WTC11 (cell line): ENCODE measurements at regions not wholly inside any gene's neighbourhood (a gene's known extent, or its start where the extent isn't known, plus 50 kb on each side); places are given as distances from the start of the nearest gene placed in this dataset.

ENCODE experiments used
- ATAC-seq: fragments of 200-7000 bp; cut with Tn5 transposase; 2 replicates; pipeline ENCODE4 v1.10.0; 2021; ENCODE audit warnings: mild to moderate bottlenecking, moderate library complexity
- CTCF ChIA-PET: fragments of 300-600 bp; sonication (Branson Sonifier 250); formaldehyde crosslinking; loops from one replicate; lab custom pipeline; 2021; ENCODE audit warnings: antibody characterized with exemption; lab: Charles Lee
- POLR2A ChIA-PET: fragments of 350-600 bp; sonication (Branson Sonifier 250); formaldehyde crosslinking; loops from one replicate; lab custom pipeline; 2021; ENCODE audit warnings: antibody characterized with exemption; lab: Charles Lee
- DNase-seq: peaks from one replicate; pipeline ENCODE4 v3.0.0; 2021; ENCODE audit warnings: low spot score
- H3K27ac Mint-ChIP-seq: 2 replicates; pipeline ENCODE4 v1.8.0; 2021; ENCODE audit warnings: mixed read lengths
- H3K27me3 Mint-ChIP-seq: 2 replicates; pipeline ENCODE4 v1.8.0; 2021; ENCODE audit warnings: low read depth, mild to moderate bottlenecking, moderate library complexity, mixed read lengths
- H3K36me3 Mint-ChIP-seq: 2 replicates; pipeline ENCODE4 v1.8.0; 2021; ENCODE audit warnings: mixed read lengths
- H3K4me1 Mint-ChIP-seq: 2 replicates; pipeline ENCODE4 v1.8.0; 2022; ENCODE audit warnings: mixed read lengths
- H3K4me3 Mint-ChIP-seq: 2 replicates; pipeline ENCODE4 v1.8.0; 2021; ENCODE audit warnings: mild to moderate bottlenecking, moderate library complexity, mixed read lengths
- H3K9me3 Mint-ChIP-seq: 2 replicates; pipeline ENCODE4 v1.8.0; 2021; ENCODE audit warnings: mixed read lengths
- CREB1 ChIP-seq: sonication (generic); formaldehyde crosslinking; IDR thresholded peaks from 2 replicates; pipeline ENCODE4 v1.8.0; 2023; ENCODE audit warnings: mild to moderate bottlenecking, missing genetic modification reagents
- GABPB1 ChIP-seq: sonication (generic); formaldehyde crosslinking; IDR thresholded peaks from 2 replicates; pipeline ENCODE4 v1.8.1; 2023; ENCODE audit warnings: mild to moderate bottlenecking, missing genetic modification reagents
- GRHL2 ChIP-seq: fragments of 250-450 bp; sonication (Bioruptor Pico); IDR thresholded peaks from 2 replicates; pipeline ENCODE4 v1.8.0; 2022; ENCODE audit warnings: mild to moderate bottlenecking, moderate library complexity; ENCODE audit not compliant: insufficient replicate concordance, severe bottlenecking
- IRF2 ChIP-seq: sonication (generic); formaldehyde crosslinking; IDR thresholded peaks from 2 replicates; pipeline ENCODE4 v1.8.0; 2022; ENCODE audit warnings: low read depth, missing genetic modification reagents, borderline replicate concordance
- MXD4 ChIP-seq: fragments of 250-450 bp; sonication (Bioruptor Pico); IDR thresholded peaks from 2 replicates; pipeline ENCODE4 v1.8.0; 2021; ENCODE audit warnings: mild to moderate bottlenecking, moderate library complexity, borderline replicate concordance
- OVOL2 ChIP-seq: fragments of 250-450 bp; sonication (Bioruptor Pico); IDR thresholded peaks from 2 replicates; pipeline ENCODE4 v1.9.0; 2021; ENCODE audit warnings: mild to moderate bottlenecking, borderline replicate concordance
- SMAD3 ChIP-seq: sonication (generic); formaldehyde crosslinking; IDR thresholded peaks from 2 replicates; pipeline ENCODE4 v1.8.0; 2022; ENCODE audit warnings: missing genetic modification reagents, mild to moderate bottlenecking, borderline replicate concordance
- TCF7 ChIP-seq: sonication (generic); formaldehyde crosslinking; IDR thresholded peaks from 2 replicates; pipeline ENCODE4 v1.8.0; 2022; ENCODE audit warnings: mild to moderate bottlenecking, low read depth, missing genetic modification reagents, moderate library complexity
- ZBTB21 ChIP-seq: sonication (generic); formaldehyde crosslinking; IDR thresholded peaks from 2 replicates; pipeline ENCODE4 v1.8.1; 2023; ENCODE audit warnings: mild to moderate bottlenecking, missing genetic modification reagents, borderline replicate concordance
- ZNF232 ChIP-seq: sonication (generic); formaldehyde crosslinking; IDR thresholded peaks from 2 replicates; pipeline ENCODE4 v1.8.0; 2022; ENCODE audit warnings: mild to moderate bottlenecking, missing genetic modification reagents
- ZNF416 ChIP-seq: fragments of 250-450 bp; sonication (Bioruptor Pico); IDR thresholded peaks from 2 replicates; pipeline ENCODE4 v1.9.0; 2021; ENCODE audit warnings: mild to moderate bottlenecking, inconsistent platforms
- TF ChIP-seq, protein P1 (sequence below): sonication (generic); formaldehyde crosslinking; IDR thresholded peaks from 2 replicates; pipeline ENCODE4 v1.8.1; 2022; ENCODE audit warnings: low read depth, mild to moderate bottlenecking, moderate library complexity, missing genetic modification reagents, borderline replicate concordance
- TF ChIP-seq, protein P2 (sequence below): sonication (generic); formaldehyde crosslinking; IDR thresholded peaks from 2 replicates; pipeline ENCODE4 v1.8.1; 2023; ENCODE audit warnings: mild to moderate bottlenecking, moderate library complexity, missing genetic modification reagents
- TF ChIP-seq, protein P3 (sequence below): sonication (generic); formaldehyde crosslinking; IDR thresholded peaks from 2 replicates; pipeline ENCODE4 v1.8.1; 2022; ENCODE audit warnings: missing genetic modification reagents, borderline replicate concordance
- TF ChIP-seq, protein P4 (sequence below): fragments of 250-450 bp; sonication (Bioruptor Pico); IDR thresholded peaks from 2 replicates; pipeline ENCODE4 v1.9.0; 2021; ENCODE audit warnings: moderate library complexity, mild to moderate bottlenecking, inconsistent platforms, borderline replicate concordance
- TF ChIP-seq, protein P5 (sequence below): fragments of 250-450 bp; sonication (Bioruptor Pico); IDR thresholded peaks from 2 replicates; pipeline ENCODE4 v2.1.2; 2022; ENCODE audit warnings: mild to moderate bottlenecking, moderate library complexity
- TF ChIP-seq, protein P6 (sequence below): fragments of 200-600 bp; IDR thresholded peaks from 2 replicates; pipeline ENCODE4 v1.8.0; 2022; ENCODE audit warnings: antibody characterized with exemption
- TF ChIP-seq, protein P7 (sequence below): sonication (generic); formaldehyde crosslinking; IDR thresholded peaks from 2 replicates; pipeline ENCODE4 v1.8.0; 2022; ENCODE audit warnings: mild to moderate bottlenecking, missing genetic modification reagents
- TF ChIP-seq, protein P8 (sequence below): sonication (generic); formaldehyde crosslinking; IDR thresholded peaks from 2 replicates; pipeline ENCODE4 v1.8.0; 2023; ENCODE audit warnings: mild to moderate bottlenecking, missing genetic modification reagents
- TF ChIP-seq, protein P9 (sequence below): sonication (generic); formaldehyde crosslinking; IDR thresholded peaks from 2 replicates; pipeline ENCODE4 v1.8.1; 2022; ENCODE audit warnings: mild to moderate bottlenecking, missing genetic modification reagents, moderate library complexity, borderline replicate concordance

DNA sequence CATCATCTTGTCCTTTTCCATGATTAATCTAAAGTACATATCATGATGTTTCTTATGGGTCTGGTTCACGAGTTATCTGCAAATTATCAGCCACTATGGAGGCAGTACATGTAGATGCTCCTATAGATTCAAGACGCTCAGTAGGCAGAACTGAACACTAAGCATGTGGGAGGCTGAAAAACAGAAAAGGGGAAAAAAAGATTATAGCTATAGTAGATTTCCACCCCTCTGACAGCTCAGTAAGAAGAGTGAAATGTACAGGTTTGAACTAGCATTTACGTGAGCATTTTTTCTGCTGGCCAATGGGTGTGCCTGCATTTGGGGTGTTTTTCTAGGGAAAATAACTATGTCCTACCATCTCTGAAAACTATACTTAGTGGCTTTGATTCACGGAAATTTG is 308.9 kb downstream of the ZEB2 start:
- DNase-seq (no peak), ATAC-seq (no peak)
- ChIA-PET CTCF (no interaction called here), POLR2A (interaction anchor here (0.7 kb wide), 1 partner anchor 84 kb away, joined by 3 read pairs; no protein-coding TSS in a partner anchor)
- no peaks in the 10 kb centered on the region for H3K27me3 Mint-ChIP-seq
- no peaks in the 10 kb centered on the region for H3K9me3 Mint-ChIP-seq
- TF ChIP-seq OVOL2 (CRISPR knock-in tag) (no peak), CREB1 (CRISPR knock-in tag) (no peak), TCF7 (CRISPR knock-in tag) (no peak), ZNF232 (no peak), MXD4 (CRISPR knock-in tag) (no peak), ZBTB21 (CRISPR knock-in tag) (no peak), GABPB1 (CRISPR knock-in tag) (no peak), SMAD3 (CRISPR knock-in tag) (no peak)
- TF ChIP-seq, protein P1, sequence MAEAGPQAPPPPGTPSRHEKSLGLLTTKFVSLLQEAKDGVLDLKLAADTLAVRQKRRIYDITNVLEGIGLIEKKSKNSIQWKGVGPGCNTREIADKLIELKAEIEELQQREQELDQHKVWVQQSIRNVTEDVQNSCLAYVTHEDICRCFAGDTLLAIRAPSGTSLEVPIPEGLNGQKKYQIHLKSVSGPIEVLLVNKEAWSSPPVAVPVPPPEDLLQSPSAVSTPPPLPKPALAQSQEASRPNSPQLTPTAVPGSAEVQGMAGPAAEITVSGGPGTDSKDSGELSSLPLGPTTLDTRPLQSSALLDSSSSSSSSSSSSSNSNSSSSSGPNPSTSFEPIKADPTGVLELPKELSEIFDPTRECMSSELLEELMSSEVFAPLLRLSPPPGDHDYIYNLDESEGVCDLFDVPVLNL (CRISPR knock-in tag), result no peak
- TF ChIP-seq, protein P2, sequence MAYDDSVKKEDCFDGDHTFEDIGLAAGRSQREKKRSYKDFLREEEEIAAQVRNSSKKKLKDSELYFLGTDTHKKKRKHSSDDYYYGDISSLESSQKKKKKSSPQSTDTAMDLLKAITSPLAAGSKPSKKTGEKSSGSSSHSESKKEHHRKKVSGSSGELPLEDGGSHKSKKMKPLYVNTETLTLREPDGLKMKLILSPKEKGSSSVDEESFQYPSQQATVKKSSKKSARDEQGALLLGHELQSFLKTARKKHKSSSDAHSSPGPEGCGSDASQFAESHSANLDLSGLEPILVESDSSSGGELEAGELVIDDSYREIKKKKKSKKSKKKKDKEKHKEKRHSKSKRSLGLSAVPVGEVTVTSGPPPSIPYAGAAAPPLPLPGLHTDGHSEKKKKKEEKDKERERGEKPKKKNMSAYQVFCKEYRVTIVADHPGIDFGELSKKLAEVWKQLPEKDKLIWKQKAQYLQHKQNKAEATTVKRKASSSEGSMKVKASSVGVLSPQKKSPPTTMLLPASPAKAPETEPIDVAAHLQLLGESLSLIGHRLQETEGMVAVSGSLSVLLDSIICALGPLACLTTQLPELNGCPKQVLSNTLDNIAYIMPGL, result no peak
- TF ChIP-seq, protein P3, sequence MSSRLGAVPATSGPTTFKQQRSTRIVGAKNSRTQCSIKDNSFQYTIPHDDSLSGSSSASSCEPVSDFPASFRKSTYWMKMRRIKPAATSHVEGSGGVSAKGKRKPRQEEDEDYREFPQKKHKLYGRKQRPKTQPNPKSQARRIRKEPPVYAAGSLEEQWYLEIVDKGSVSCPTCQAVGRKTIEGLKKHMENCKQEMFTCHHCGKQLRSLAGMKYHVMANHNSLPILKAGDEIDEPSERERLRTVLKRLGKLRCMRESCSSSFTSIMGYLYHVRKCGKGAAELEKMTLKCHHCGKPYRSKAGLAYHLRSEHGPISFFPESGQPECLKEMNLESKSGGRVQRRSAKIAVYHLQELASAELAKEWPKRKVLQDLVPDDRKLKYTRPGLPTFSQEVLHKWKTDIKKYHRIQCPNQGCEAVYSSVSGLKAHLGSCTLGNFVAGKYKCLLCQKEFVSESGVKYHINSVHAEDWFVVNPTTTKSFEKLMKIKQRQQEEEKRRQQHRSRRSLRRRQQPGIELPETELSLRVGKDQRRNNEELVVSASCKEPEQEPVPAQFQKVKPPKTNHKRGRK (CRISPR knock-in tag), result no peak
- TF ChIP-seq, protein P4, sequence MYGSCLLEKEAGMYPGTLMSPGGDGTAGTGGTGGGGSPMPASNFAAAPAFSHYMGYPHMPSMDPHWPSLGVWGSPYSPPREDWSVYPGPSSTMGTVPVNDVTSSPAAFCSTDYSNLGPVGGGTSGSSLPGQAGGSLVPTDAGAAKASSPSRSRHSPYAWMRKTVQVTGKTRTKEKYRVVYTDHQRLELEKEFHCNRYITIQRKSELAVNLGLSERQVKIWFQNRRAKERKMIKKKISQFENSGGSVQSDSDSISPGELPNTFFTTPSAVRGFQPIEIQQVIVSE, result no peak
- TF ChIP-seq, protein P5, sequence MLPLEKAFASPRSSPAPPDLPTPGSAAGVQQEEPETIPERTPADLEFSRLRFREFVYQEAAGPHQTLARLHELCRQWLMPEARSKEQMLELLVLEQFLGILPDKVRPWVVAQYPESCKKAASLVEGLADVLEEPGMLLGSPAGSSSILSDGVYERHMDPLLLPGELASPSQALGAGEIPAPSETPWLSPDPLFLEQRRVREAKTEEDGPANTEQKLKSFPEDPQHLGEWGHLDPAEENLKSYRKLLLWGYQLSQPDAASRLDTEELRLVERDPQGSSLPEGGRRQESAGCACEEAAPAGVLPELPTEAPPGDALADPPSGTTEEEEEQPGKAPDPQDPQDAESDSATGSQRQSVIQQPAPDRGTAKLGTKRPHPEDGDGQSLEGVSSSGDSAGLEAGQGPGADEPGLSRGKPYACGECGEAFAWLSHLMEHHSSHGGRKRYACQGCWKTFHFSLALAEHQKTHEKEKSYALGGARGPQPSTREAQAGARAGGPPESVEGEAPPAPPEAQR (CRISPR knock-in tag), result no peak
- TF ChIP-seq, protein P6, sequence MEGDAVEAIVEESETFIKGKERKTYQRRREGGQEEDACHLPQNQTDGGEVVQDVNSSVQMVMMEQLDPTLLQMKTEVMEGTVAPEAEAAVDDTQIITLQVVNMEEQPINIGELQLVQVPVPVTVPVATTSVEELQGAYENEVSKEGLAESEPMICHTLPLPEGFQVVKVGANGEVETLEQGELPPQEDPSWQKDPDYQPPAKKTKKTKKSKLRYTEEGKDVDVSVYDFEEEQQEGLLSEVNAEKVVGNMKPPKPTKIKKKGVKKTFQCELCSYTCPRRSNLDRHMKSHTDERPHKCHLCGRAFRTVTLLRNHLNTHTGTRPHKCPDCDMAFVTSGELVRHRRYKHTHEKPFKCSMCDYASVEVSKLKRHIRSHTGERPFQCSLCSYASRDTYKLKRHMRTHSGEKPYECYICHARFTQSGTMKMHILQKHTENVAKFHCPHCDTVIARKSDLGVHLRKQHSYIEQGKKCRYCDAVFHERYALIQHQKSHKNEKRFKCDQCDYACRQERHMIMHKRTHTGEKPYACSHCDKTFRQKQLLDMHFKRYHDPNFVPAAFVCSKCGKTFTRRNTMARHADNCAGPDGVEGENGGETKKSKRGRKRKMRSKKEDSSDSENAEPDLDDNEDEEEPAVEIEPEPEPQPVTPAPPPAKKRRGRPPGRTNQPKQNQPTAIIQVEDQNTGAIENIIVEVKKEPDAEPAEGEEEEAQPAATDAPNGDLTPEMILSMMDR, result no peak
- no peak overlapping the region for H3K27ac Mint-ChIP-seq
- H3K36me3 Mint-ChIP-seq, result peaks cover 5% of the 10 kb centered on the region; the same call in 1 of the 2 replicates
- H3K4me3 Mint-ChIP-seq, result no peak overlapping the region
- peaks cover 22% of the 10 kb centered on the region for H3K4me1 Mint-ChIP-seq

DNA sequence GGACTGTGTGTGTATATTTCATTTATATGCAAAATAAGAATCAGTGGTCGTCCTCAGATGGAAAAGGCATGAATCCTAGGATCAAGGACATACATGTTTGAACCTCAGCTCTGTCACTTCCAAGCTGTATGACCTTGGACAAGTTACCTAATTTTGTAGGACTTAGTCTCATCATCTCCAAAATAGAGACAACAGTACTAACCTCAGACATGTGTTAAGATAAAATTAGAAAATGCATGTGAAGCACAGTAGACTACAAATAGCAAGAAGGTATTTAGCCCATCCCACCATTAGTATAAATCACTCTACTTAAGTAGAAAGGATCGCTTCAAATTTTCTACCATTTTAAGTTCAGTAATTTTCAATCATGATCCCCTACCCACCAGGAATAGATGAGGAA is 309.8 kb downstream of the ZEB2 start:
- ATAC-seq (no peak), DNase-seq (no peak)
- Mint-ChIP-seq H3K4me1 (peaks cover 18% of the 10 kb centered on the region), H3K9me3 (no peaks in the 10 kb centered on the region), H3K27ac (no peak overlapping the region), H3K4me3 (no peak overlapping the region), H3K27me3 (no peaks in the 10 kb centered on the region), H3K36me3 (peaks cover 5% of the 10 kb centered on the region; the same call in 1 of the 2 replicates)
- POLR2A ChIA-PET, result no interaction called here
- CTCF ChIA-PET, result no interaction called here
- TF ChIP-seq ZNF416, result no peak
- no peak for TF ChIP-seq IRF2
- TF ChIP-seq, protein P7, sequence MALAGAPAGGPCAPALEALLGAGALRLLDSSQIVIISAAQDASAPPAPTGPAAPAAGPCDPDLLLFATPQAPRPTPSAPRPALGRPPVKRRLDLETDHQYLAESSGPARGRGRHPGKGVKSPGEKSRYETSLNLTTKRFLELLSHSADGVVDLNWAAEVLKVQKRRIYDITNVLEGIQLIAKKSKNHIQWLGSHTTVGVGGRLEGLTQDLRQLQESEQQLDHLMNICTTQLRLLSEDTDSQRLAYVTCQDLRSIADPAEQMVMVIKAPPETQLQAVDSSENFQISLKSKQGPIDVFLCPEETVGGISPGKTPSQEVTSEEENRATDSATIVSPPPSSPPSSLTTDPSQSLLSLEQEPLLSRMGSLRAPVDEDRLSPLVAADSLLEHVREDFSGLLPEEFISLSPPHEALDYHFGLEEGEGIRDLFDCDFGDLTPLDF (CRISPR knock-in tag), result no peak
- TF ChIP-seq, protein P8, sequence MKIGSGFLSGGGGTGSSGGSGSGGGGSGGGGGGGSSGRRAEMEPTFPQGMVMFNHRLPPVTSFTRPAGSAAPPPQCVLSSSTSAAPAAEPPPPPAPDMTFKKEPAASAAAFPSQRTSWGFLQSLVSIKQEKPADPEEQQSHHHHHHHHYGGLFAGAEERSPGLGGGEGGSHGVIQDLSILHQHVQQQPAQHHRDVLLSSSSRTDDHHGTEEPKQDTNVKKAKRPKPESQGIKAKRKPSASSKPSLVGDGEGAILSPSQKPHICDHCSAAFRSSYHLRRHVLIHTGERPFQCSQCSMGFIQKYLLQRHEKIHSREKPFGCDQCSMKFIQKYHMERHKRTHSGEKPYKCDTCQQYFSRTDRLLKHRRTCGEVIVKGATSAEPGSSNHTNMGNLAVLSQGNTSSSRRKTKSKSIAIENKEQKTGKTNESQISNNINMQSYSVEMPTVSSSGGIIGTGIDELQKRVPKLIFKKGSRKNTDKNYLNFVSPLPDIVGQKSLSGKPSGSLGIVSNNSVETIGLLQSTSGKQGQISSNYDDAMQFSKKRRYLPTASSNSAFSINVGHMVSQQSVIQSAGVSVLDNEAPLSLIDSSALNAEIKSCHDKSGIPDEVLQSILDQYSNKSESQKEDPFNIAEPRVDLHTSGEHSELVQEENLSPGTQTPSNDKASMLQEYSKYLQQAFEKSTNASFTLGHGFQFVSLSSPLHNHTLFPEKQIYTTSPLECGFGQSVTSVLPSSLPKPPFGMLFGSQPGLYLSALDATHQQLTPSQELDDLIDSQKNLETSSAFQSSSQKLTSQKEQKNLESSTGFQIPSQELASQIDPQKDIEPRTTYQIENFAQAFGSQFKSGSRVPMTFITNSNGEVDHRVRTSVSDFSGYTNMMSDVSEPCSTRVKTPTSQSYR (CRISPR knock-in tag), result no peak
- TF ChIP-seq GRHL2 (CRISPR knock-in tag), result no peak
- TF ChIP-seq, protein P9, sequence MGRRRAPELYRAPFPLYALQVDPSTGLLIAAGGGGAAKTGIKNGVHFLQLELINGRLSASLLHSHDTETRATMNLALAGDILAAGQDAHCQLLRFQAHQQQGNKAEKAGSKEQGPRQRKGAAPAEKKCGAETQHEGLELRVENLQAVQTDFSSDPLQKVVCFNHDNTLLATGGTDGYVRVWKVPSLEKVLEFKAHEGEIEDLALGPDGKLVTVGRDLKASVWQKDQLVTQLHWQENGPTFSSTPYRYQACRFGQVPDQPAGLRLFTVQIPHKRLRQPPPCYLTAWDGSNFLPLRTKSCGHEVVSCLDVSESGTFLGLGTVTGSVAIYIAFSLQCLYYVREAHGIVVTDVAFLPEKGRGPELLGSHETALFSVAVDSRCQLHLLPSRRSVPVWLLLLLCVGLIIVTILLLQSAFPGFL (CRISPR knock-in tag), result no peak
- TF ChIP-seq TCF7 (CRISPR knock-in tag), result no peak
